ENCODE measurements at regions not wholly inside any gene's neighbourhood (a gene's known extent, or its start where the extent isn't known, plus 50 kb on each side); places are given as distances from the start of the nearest gene placed in this dataset.

GRCh38 chr1:165144757-165145397 lies 211.6 kb downstream of the LMX1A start:
- TF ChIP-seq EZH2phosphoT487 (IDR thresholded peaks at IDR 0.05; ENCODE audit: insufficient read depth, low read depth) (no peak), EZH2 (IDR thresholded peaks at IDR 0.05; ENCODE audit: insufficient read depth, poor library complexity, severe bottlenecking) (no peak)
